ENCODE measurements at regions not wholly inside any gene's neighbourhood (a gene's known extent, or its start where the extent isn't known, plus 50 kb on each side); places are given as distances from the start of the nearest gene placed in this dataset.
A peak's percentile ranks its signal among the peaks of the same experiment; 100 is the strongest.
"Not testable (repeated sequence)": the region's sequence is repeated elsewhere in the genome, so short reads cannot be mapped to it uniquely, and the experiment has no call there.

GRCh38 chr1:114260805-114261484 is 107.3 kb upstream of the SYT6 start:
- DNase-seq: no peak

GRCh38 chr1:114259511-114260160 is 106.0 kb upstream of the SYT6 start:
- DNase-seq: no peak

- DNase-seq: no peak
These were observed 105.0 kb upstream of the SYT6 start for GRCh38 chr1:114258633-114259032.

GRCh38 chr1:114258074-114258473 is 104.4 kb upstream of the SYT6 start:
- no peak for DNase-seq

GRCh38 chr1:114257554-114257953 is 103.9 kb upstream of the SYT6 start:
- no peak for DNase-seq

GRCh38 chr1:114253900-114254299 is 100.2 kb upstream of the SYT6 start:
- DNase-seq: no peak

GRCh38 chr1:114251573-114251939 is 97.9 kb upstream of the SYT6 start:
- DNase-seq: no peak

- DNase-seq: no peak
These were observed 97.3 kb upstream of the SYT6 start for GRCh38 chr1:114250683-114251572.

- no peak for DNase-seq
These were observed 96.0 kb upstream of the SYT6 start for GRCh38 chr1:114249691-114250090.

GRCh38 chr1:114248162-114248561 is 94.5 kb upstream of the SYT6 start:
- DNase-seq: no peak

GRCh38 chr1:114242531-114243210 is 89.0 kb upstream of the SYT6 start:
- not testable (repeated sequence) for DNase-seq

- no peak for DNase-seq
These were observed 84.4 kb upstream of the SYT6 start for GRCh38 chr1:114238053-114238452.

GRCh38 chr1:114236517-114236916 is 82.8 kb upstream of the SYT6 start:
- no peak for DNase-seq

GRCh38 chr1:114235960-114236359 is 82.3 kb upstream of the SYT6 start:
- peak; percentile 41 for DNase-seq

- no peak for DNase-seq
These were observed 81.6 kb upstream of the SYT6 start for GRCh38 chr1:114235281-114235680.

- peak; percentile 21 for DNase-seq
These were observed 80.9 kb upstream of the SYT6 start for GRCh38 chr1:114234408-114235124.

- no peak for DNase-seq
These were observed 79.0 kb upstream of the SYT6 start for GRCh38 chr1:114232691-114233090.

GRCh38 chr1:114231301-114231700 is 77.6 kb upstream of the SYT6 start:
- no peak for DNase-seq

- DNase-seq: no peak
These were observed 75.7 kb upstream of the SYT6 start for GRCh38 chr1:114229368-114229767.

- no peak for DNase-seq
These were observed 73.4 kb upstream of the SYT6 start for GRCh38 chr1:114227059-114227458.

GRCh38 chr1:114224196-114224907 is 70.7 kb upstream of the SYT6 start:
- no peak for DNase-seq

GRCh38 chr1:114222920-114223319 is 69.3 kb upstream of the SYT6 start:
- DNase-seq: no peak

Measured in hematopoietic multipotent progenitor cell treated with erythropoietin and hydrocortisone succinate and interleukin-3 and kit ligand, for 6 days (in vitro differentiated cells).